WTC11 (cell line): ENCODE measurements at regions not wholly inside any gene's neighbourhood (a gene's known extent, or its start where the extent isn't known, plus 50 kb on each side); places are given as distances from the start of the nearest gene placed in this dataset.
A peak's percentile ranks its signal among the peaks of the same experiment; 100 is the strongest.
"Not testable (repeated sequence)": the region's sequence is repeated elsewhere in the genome, so short reads cannot be mapped to it uniquely, and the experiment has no call there.

Experiments
- ATAC-seq: fragments of 200-7000 bp; cut with Tn5 transposase; 2 replicates; pipeline ENCODE4 v1.10.0; 2021; ENCODE audit warnings: mild to moderate bottlenecking, moderate library complexity
- CTCF ChIA-PET: fragments of 300-600 bp; sonication (Branson Sonifier 250); formaldehyde crosslinking; loops from one replicate; lab custom pipeline; 2021; ENCODE audit warnings: antibody characterized with exemption; lab: Charles Lee
- POLR2A ChIA-PET: fragments of 350-600 bp; sonication (Branson Sonifier 250); formaldehyde crosslinking; loops from one replicate; lab custom pipeline; 2021; ENCODE audit warnings: antibody characterized with exemption; lab: Charles Lee
- DNase-seq: peaks from one replicate; pipeline ENCODE4 v3.0.0; 2021; ENCODE audit warnings: low spot score
- H3K27ac Mint-ChIP-seq: 2 replicates; pipeline ENCODE4 v1.8.0; 2021; ENCODE audit warnings: mixed read lengths
- H3K27me3 Mint-ChIP-seq: 2 replicates; pipeline ENCODE4 v1.8.0; 2021; ENCODE audit warnings: low read depth, mild to moderate bottlenecking, moderate library complexity, mixed read lengths
- H3K36me3 Mint-ChIP-seq: 2 replicates; pipeline ENCODE4 v1.8.0; 2021; ENCODE audit warnings: mixed read lengths
- H3K4me1 Mint-ChIP-seq: 2 replicates; pipeline ENCODE4 v1.8.0; 2022; ENCODE audit warnings: mixed read lengths
- H3K4me3 Mint-ChIP-seq: 2 replicates; pipeline ENCODE4 v1.8.0; 2021; ENCODE audit warnings: mild to moderate bottlenecking, moderate library complexity, mixed read lengths
- H3K9me3 Mint-ChIP-seq: 2 replicates; pipeline ENCODE4 v1.8.0; 2021; ENCODE audit warnings: mixed read lengths
- ATF3 ChIP-seq: sonication (generic); formaldehyde crosslinking; conservative IDR thresholded peaks from 2 replicates; pipeline ENCODE4 v1.8.1; 2022; ENCODE audit warnings: mild to moderate bottlenecking, missing genetic modification reagents
- EMX1 ChIP-seq: fragments of 250-450 bp; sonication (Bioruptor Pico); IDR thresholded peaks from 2 replicates; pipeline ENCODE4 v1.8.0; 2021; ENCODE audit warnings: mild to moderate bottlenecking
- ESRRA ChIP-seq: sonication (generic); formaldehyde crosslinking; IDR thresholded peaks from 2 replicates; pipeline ENCODE4 v1.8.1; 2022; ENCODE audit warnings: mild to moderate bottlenecking, missing genetic modification reagents, borderline replicate concordance
- FOXP4 ChIP-seq: sonication (generic); formaldehyde crosslinking; IDR thresholded peaks from 2 replicates; pipeline ENCODE4 v1.8.0; 2022; ENCODE audit warnings: mild to moderate bottlenecking, missing genetic modification reagents
- SOX15 ChIP-seq: fragments of 250-450 bp; sonication (Bioruptor Pico); IDR thresholded peaks from 2 replicates; pipeline ENCODE4 v1.9.0; 2021; ENCODE audit warnings: mild to moderate bottlenecking
- STAT6 ChIP-seq: sonication (generic); formaldehyde crosslinking; conservative IDR thresholded peaks from 2 replicates; pipeline ENCODE4 v1.8.1; 2023; ENCODE audit warnings: mild to moderate bottlenecking, low read depth, missing genetic modification reagents, moderate library complexity
- TCF7 ChIP-seq: sonication (generic); formaldehyde crosslinking; IDR thresholded peaks from 2 replicates; pipeline ENCODE4 v1.8.0; 2022; ENCODE audit warnings: mild to moderate bottlenecking, low read depth, missing genetic modification reagents, moderate library complexity
- TEAD1 ChIP-seq: sonication (generic); formaldehyde crosslinking; IDR thresholded peaks from 2 replicates; pipeline ENCODE4 v1.8.0; 2022; ENCODE audit warnings: mild to moderate bottlenecking, missing genetic modification reagents
- ZNF138 ChIP-seq: sonication (generic); formaldehyde crosslinking; conservative IDR thresholded peaks from 2 replicates; pipeline ENCODE4 v1.8.1; 2022; ENCODE audit warnings: mild to moderate bottlenecking, moderate library complexity, missing genetic modification reagents
- ZNF281 ChIP-seq: sonication (generic); formaldehyde crosslinking; IDR thresholded peaks from 2 replicates; pipeline ENCODE4 v1.8.0; 2023; ENCODE audit warnings: mild to moderate bottlenecking, missing genetic modification reagents
- ZNF396 ChIP-seq: fragments of 250-450 bp; sonication (Bioruptor Pico); IDR thresholded peaks from 2 replicates; pipeline ENCODE4 v1.8.0; 2021; ENCODE audit warnings: mild to moderate bottlenecking, moderate library complexity, borderline replicate concordance
- TF ChIP-seq, protein P1 (sequence below): fragments of 250-450 bp; sonication (Bioruptor Pico); IDR thresholded peaks from 2 replicates; pipeline ENCODE4 v1.9.0; 2021; ENCODE audit warnings: mild to moderate bottlenecking, borderline replicate concordance
- TF ChIP-seq, protein P2 (sequence below): sonication (generic); formaldehyde crosslinking; IDR thresholded peaks from 2 replicates; pipeline ENCODE4 v1.8.1; 2023; ENCODE audit warnings: mild to moderate bottlenecking, missing genetic modification reagents, moderate library complexity

- TF ChIP-seq, protein P1, sequence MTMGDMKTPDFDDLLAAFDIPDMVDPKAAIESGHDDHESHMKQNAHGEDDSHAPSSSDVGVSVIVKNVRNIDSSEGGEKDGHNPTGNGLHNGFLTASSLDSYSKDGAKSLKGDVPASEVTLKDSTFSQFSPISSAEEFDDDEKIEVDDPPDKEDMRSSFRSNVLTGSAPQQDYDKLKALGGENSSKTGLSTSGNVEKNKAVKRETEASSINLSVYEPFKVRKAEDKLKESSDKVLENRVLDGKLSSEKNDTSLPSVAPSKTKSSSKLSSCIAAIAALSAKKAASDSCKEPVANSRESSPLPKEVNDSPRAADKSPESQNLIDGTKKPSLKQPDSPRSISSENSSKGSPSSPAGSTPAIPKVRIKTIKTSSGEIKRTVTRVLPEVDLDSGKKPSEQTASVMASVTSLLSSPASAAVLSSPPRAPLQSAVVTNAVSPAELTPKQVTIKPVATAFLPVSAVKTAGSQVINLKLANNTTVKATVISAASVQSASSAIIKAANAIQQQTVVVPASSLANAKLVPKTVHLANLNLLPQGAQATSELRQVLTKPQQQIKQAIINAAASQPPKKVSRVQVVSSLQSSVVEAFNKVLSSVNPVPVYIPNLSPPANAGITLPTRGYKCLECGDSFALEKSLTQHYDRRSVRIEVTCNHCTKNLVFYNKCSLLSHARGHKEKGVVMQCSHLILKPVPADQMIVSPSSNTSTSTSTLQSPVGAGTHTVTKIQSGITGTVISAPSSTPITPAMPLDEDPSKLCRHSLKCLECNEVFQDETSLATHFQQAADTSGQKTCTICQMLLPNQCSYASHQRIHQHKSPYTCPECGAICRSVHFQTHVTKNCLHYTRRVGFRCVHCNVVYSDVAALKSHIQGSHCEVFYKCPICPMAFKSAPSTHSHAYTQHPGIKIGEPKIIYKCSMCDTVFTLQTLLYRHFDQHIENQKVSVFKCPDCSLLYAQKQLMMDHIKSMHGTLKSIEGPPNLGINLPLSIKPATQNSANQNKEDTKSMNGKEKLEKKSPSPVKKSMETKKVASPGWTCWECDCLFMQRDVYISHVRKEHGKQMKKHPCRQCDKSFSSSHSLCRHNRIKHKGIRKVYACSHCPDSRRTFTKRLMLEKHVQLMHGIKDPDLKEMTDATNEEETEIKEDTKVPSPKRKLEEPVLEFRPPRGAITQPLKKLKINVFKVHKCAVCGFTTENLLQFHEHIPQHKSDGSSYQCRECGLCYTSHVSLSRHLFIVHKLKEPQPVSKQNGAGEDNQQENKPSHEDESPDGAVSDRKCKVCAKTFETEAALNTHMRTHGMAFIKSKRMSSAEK (CRISPR knock-in tag): no peak
- no peak for TF ChIP-seq ATF3 (CRISPR knock-in tag)
Observed at GRCh38 chr1:189752461-189752995, 725.1 kb downstream of the BRINP3 start (continued).

- DNase-seq, ATAC-seq, H3K27me3 Mint-ChIP-seq, POLR2A ChIA-PET, H3K4me3 Mint-ChIP-seq, CTCF ChIA-PET, H3K27ac Mint-ChIP-seq, H3K4me1 Mint-ChIP-seq: not testable (repeated sequence)
- H3K36me3 Mint-ChIP-seq: peaks cover 17% of the 10 kb centered on the region
- H3K9me3 Mint-ChIP-seq: peaks cover 22% of the 10 kb centered on the region
Observed at GRCh38 chr1:189755100-189755499, 722.6 kb downstream of the BRINP3 start.

DNA sequence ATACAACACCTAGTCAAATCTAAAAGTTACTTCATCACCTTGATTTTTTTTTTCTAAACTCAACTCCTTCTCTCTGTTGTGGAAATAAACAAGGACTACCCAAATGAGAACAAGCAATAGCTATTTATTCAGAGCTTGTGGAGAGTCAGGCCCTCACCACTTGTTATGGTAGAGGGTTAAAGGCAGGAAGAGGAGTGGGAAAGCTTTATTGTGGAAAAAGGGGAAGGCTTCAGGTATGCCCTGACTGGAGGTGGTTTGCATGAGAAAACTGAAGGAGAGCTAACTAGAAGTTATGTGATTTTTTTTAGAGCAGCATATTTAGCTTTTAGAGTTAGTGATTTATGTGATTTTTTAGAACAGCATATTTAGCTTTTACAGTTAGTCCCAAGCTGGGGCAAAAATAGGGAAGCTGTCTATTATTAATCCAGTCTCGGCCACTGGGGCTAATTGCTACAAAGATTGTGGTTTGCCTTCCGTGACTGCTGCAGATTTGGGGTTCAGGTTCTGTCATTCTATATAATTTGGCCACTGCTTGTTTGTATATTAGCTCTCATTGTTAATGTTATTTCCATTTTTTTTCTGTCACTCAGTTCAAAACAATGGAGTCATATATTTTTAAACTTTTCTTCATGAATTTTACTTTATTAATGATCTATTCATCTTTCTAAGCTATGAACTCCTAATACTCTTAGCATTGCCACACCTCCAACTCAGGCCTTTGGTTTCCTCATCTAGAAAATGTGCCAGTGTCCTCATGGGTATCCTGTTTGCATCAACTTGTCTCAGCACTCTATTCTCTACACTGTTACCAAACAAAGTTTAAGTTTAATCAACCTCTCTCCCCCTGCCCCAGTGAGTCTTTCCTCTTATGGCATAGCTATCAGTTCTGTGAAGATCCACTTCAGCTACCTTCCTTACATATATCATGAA lies 713.0 kb downstream of the BRINP3 start:
- DNase-seq: no peak
- TF ChIP-seq ESRRA (CRISPR knock-in tag): no peak
- TF ChIP-seq SOX15: no peak
- no peak for TF ChIP-seq ZNF138 (CRISPR knock-in tag)
- no peak for TF ChIP-seq STAT6 (CRISPR knock-in tag)
- TF ChIP-seq, protein P2, sequence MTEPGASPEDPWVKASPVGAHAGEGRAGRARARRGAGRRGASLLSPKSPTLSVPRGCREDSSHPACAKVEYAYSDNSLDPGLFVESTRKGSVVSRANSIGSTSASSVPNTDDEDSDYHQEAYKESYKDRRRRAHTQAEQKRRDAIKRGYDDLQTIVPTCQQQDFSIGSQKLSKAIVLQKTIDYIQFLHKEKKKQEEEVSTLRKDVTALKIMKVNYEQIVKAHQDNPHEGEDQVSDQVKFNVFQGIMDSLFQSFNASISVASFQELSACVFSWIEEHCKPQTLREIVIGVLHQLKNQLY (CRISPR knock-in tag): no peak
- TF ChIP-seq TCF7 (CRISPR knock-in tag): no peak
- Mint-ChIP-seq H3K27me3 (no peaks in the 10 kb centered on the region), H3K4me1 (peaks cover 24% of the 10 kb centered on the region), H3K9me3 (no peaks in the 10 kb centered on the region), H3K27ac (peak overlapping the region; percentile 47; the same call in 1 of the 2 replicates), H3K4me3 (no peak overlapping the region), H3K36me3 (no peaks in the 10 kb centered on the region)
- ChIA-PET CTCF (interaction anchor here (1.5 kb wide), 1 partner anchor 101 kb away, joined by 3 read pairs; no protein-coding TSS in a partner anchor), POLR2A (interaction anchor here (0.7 kb wide), 1 partner anchor 584 kb away, joined by 4 read pairs; no protein-coding TSS in a partner anchor)
- ATAC-seq: peak; percentile 92

DNA sequence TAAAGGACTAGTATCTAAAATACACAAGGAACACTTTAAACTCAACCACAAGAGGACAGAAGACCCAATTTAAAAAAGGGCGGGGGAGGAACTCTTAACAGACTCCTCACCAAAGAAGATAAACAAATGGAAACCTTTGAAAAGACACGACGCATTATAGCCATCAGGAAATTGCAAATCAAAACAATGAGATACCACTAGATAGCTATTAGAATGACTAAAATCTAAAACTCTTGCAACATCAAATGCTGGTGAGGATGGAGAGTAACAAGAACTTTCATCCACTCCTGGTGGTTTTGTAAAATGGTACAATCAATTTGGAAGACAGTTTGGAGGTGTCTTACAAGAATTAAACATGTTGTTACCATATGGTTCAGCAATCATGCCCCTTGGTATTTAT lies 708.2 kb downstream of the BRINP3 start:
- TF ChIP-seq TEAD1 (CRISPR knock-in tag) (no peak), ZNF396 (CRISPR knock-in tag) (no peak), FOXP4 (no peak), EMX1 (CRISPR knock-in tag) (no peak), ZNF281 (no peak)
- Mint-ChIP-seq H3K4me3 (no peak overlapping the region), H3K27ac (no peak overlapping the region), H3K9me3 (no peaks in the 10 kb centered on the region), H3K4me1 (peaks cover 16% of the 10 kb centered on the region), H3K36me3 (no peaks in the 10 kb centered on the region), H3K27me3 (no peaks in the 10 kb centered on the region)
- no peak for ATAC-seq
- POLR2A ChIA-PET: no interaction called here
- no peak for DNase-seq
- CTCF ChIA-PET: no interaction called here
